ENCODE measurements at regions not wholly inside any gene's neighbourhood (a gene's known extent, or its start where the extent isn't known, plus 50 kb on each side); places are given as distances from the start of the nearest gene placed in this dataset.

- H3K36me3 ChIP-seq (ENCODE audit: control insufficient read depth in 2 of 2, insufficient read depth in 1 of 2, low read length in 2 of 2), result no peaks in the 10 kb centered on the region
- no peaks in the 10 kb centered on the region for H3K4me1 ChIP-seq (ENCODE audit: control insufficient read depth, insufficient read depth, low read length)
- no peak overlapping the region for H3K27ac ChIP-seq (ENCODE audit: extremely low read depth, low read depth, low read length)
- POLR2A ChIA-PET, result no interaction called here
- CTCF ChIA-PET, result no interaction called here
- H3K4me3 ChIP-seq (ENCODE audit: low read depth, low read length), result no peak overlapping the region
- H3K9me3 ChIP-seq (ENCODE audit: control insufficient read depth, insufficient read depth, low read depth, low read length), result no peaks in the 10 kb centered on the region
- TF ChIP-seq ZFP3 (tag by site-specific recombination; IDR thresholded peaks at IDR 0.05; ENCODE audit: low read depth) (no peak), CTCF (tag by site-specific recombination; IDR thresholded peaks at IDR 0.05) (no peak), ZBTB21 (tag by site-specific recombination; IDR thresholded peaks at IDR 0.05) (no peak), ZNF157 (tag by site-specific recombination; IDR thresholded peaks at IDR 0.05) (no peak), ZNF658 (tag by site-specific recombination; IDR thresholded peaks at IDR 0.05) (no peak), ZSCAN18 (tag by site-specific recombination; IDR thresholded peaks at IDR 0.05) (no peak), ZNF292 (tag by site-specific recombination; IDR thresholded peaks at IDR 0.05; ENCODE audit: borderline replicate concordance, low read depth) (no peak), ZIC2 (tag by site-specific recombination; IDR thresholded peaks at IDR 0.05) (no peak), ZNF776 (tag by site-specific recombination; IDR thresholded peaks at IDR 0.05; ENCODE audit: borderline replicate concordance) (no peak), ELK4 (IDR thresholded peaks at IDR 0.05; ENCODE audit: borderline replicate concordance, low read depth, low read length) (no peak), ZNF626 (tag by site-specific recombination; IDR thresholded peaks at IDR 0.05) (no peak), ZNF645 (tag by site-specific recombination; IDR thresholded peaks at IDR 0.05) (no peak), ZBTB20 (tag by site-specific recombination; IDR thresholded peaks at IDR 0.05) (no peak), ZNF843 (tag by site-specific recombination; IDR thresholded peaks at IDR 0.05) (no peak), ZBTB26 (tag by site-specific recombination; optimal IDR thresholded peaks at IDR 0.05) (no peak), ZNF596 (tag by site-specific recombination; IDR thresholded peaks at IDR 0.05) (no peak), WT1 (tag by site-specific recombination; IDR thresholded peaks at IDR 0.05) (no peak), ZNF514 (tag by site-specific recombination; IDR thresholded peaks at IDR 0.05) (no peak), ZNF518A (tag by site-specific recombination; conservative IDR thresholded peaks at IDR 0.05; ENCODE audit: low read depth) (no peak), ZNF23 (tag by site-specific recombination; IDR thresholded peaks at IDR 0.05; ENCODE audit: borderline replicate concordance) (no peak)
Observed at GRCh38 chr2:238650536-238650935, 197.3 kb upstream of the TWIST2 start.
